Testis (tissue), 2 donors: ENCODE measurements at regions not wholly inside any gene's neighbourhood (a gene's known extent, or its start where the extent isn't known, plus 50 kb on each side); places are given as distances from the start of the nearest gene placed in this dataset.

Experiments
- POLR2A ChIP-seq: fragments of 450-650 bp; IDR thresholded peaks from one replicate; pipeline ENCODE4 v1.6.1; 2017; ENCODE audit warnings: antibody characterized with exemption, mild to moderate bottlenecking, moderate library complexity
- TF ChIP-seq, protein P1 (sequence below), 3 experiments: fragments of 450-650 bp in 2 of 3; fragments of 200-600 bp in 1 of 3; sonication (generic) in 1 of 3; IDR thresholded peaks; one replicate each; pipeline ENCODE4 v1.5.1; 2016 to 2019; ENCODE audit warnings: antibody characterized with exemption in 3 of 3, mild to moderate bottlenecking in 2 of 3, moderate library complexity in 1 of 3

GRCh38 chr13:81425286-81425685 is 1084.4 kb upstream of the SPRY2 start:
- TF ChIP-seq, protein P1, sequence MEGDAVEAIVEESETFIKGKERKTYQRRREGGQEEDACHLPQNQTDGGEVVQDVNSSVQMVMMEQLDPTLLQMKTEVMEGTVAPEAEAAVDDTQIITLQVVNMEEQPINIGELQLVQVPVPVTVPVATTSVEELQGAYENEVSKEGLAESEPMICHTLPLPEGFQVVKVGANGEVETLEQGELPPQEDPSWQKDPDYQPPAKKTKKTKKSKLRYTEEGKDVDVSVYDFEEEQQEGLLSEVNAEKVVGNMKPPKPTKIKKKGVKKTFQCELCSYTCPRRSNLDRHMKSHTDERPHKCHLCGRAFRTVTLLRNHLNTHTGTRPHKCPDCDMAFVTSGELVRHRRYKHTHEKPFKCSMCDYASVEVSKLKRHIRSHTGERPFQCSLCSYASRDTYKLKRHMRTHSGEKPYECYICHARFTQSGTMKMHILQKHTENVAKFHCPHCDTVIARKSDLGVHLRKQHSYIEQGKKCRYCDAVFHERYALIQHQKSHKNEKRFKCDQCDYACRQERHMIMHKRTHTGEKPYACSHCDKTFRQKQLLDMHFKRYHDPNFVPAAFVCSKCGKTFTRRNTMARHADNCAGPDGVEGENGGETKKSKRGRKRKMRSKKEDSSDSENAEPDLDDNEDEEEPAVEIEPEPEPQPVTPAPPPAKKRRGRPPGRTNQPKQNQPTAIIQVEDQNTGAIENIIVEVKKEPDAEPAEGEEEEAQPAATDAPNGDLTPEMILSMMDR (IDR thresholded peaks at IDR 0.05): no peak
- TF ChIP-seq POLR2A: no peak
